ENCODE measurements at regions not wholly inside any gene's neighbourhood (a gene's known extent, or its start where the extent isn't known, plus 50 kb on each side); places are given as distances from the start of the nearest gene placed in this dataset.

DNA sequence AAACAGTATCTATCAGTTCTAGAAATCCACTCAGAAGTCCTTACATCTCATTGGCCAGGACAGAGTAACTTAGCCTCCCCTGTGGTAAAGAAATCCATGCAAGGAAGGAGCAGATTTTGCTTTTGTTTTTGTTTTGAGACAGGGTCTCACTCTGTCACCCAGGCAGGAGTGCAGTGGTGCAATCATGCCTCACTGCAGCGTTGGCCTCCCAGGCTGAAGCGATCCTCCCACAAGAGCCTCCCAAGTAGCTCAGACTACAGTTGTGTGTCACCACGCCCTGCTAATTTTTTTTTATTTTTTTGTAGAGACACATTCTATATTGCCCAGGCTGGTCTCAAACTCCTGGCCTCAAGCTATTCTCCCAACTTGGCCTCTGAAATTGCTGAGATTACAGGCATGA, 185.1 kb downstream of the NRP2 start:
- TF ChIP-seq EZH2 (IDR thresholded peaks at IDR 0.05; ENCODE audit: borderline replicate concordance, low read depth, low read length, severe bottlenecking) (no peak), POLR2A (IDR thresholded peaks at IDR 0.05; ENCODE audit: low read depth, low read length) (no peak), JUN (IDR thresholded peaks at IDR 0.05; ENCODE audit: borderline replicate concordance, insufficient read depth, insufficient read length, low read depth) (no peak), CTCF (IDR thresholded peaks at IDR 0.05; ENCODE audit: extremely low read depth in 1 of 2, insufficient read depth in 1 of 2, low read depth in 1 of 2, low read length in 2 of 2) (no peak), POLR2AphosphoS5 (IDR thresholded peaks at IDR 0.05; ENCODE audit: insufficient read depth, low read depth, low read length) (no peak)

Data from endothelial cell of umbilical vein (primary cell).